Muscle layer of duodenum (tissue), 2 donors: ENCODE measurements at regions not wholly inside any gene's neighbourhood (a gene's known extent, or its start where the extent isn't known, plus 50 kb on each side); places are given as distances from the start of the nearest gene placed in this dataset.

Experiments used
- H3K27ac ChIP-seq: one replicate; pipeline ENCODE4 v1.7.0; 2013; ENCODE audit warnings: mild to moderate bottlenecking, low read length
- H3K27me3 ChIP-seq: one replicate; pipeline ENCODE4 v1.7.0; 2013; ENCODE audit warnings: low read depth, mild to moderate bottlenecking, control low read depth, low read length
- H3K36me3 ChIP-seq, 2 donors: one replicate each; pipeline ENCODE4 v1.7.0; 2013; ENCODE audit warnings: low read length in 2 of 2, control low read depth in 1 of 2, mild to moderate bottlenecking in 1 of 2; ENCODE audit not compliant: insufficient read depth in 2 of 2, control insufficient read depth in 1 of 2
- H3K4me1 ChIP-seq, 2 donors: one replicate each; pipeline ENCODE4 v1.7.0; 2013; ENCODE audit warnings: low read length in 2 of 2, mild to moderate bottlenecking in 2 of 2, control low read depth in 1 of 2, moderate library complexity in 1 of 2; ENCODE audit not compliant: insufficient read depth in 2 of 2, control insufficient read depth in 1 of 2
- H3K4me3 ChIP-seq, 2 donors: one replicate each; pipeline ENCODE4 v1.7.0; 2013; ENCODE audit warnings: low read length in 2 of 2, low read depth in 1 of 2, mild to moderate bottlenecking in 1 of 2
- H3K9me3 ChIP-seq, 2 donors: one replicate each; pipeline ENCODE4 v1.7.0; 2013; ENCODE audit warnings: low read length in 2 of 2, control low read depth in 1 of 2, mild to moderate bottlenecking in 1 of 2; ENCODE audit not compliant: control insufficient read depth in 1 of 2
- donor health status: healthy.

- Histone ChIP-seq H3K27me3 (no peaks in the 10 kb centered on the region), H3K27ac (no peak overlapping the region), H3K9me3 (no peaks in the 10 kb centered on the region), H3K4me3 (no peak overlapping the region), H3K4me1 (no peaks in the 10 kb centered on the region), H3K36me3 (no peaks in the 10 kb centered on the region)
Observed at GRCh38 chr12:130263025-130263424, 74.7 kb upstream of the PIWIL1 start.

- H3K36me3 ChIP-seq = no peaks in the 10 kb centered on the region
- no peak overlapping the region for H3K27ac ChIP-seq
- H3K4me1 ChIP-seq = no peaks in the 10 kb centered on the region
- no peaks in the 10 kb centered on the region for H3K9me3 ChIP-seq
- H3K4me3 ChIP-seq = no peak overlapping the region
- H3K27me3 ChIP-seq = no peaks in the 10 kb centered on the region
Observed at GRCh38 chr12:130263996-130264395, 73.7 kb upstream of the PIWIL1 start.

- no peak overlapping the region for H3K4me3 ChIP-seq
- H3K4me1 ChIP-seq = no peaks in the 10 kb centered on the region
- H3K9me3 ChIP-seq = no peaks in the 10 kb centered on the region
- H3K27me3 ChIP-seq = no peaks in the 10 kb centered on the region
- no peak overlapping the region for H3K27ac ChIP-seq
- no peaks in the 10 kb centered on the region for H3K36me3 ChIP-seq
Observed at GRCh38 chr12:130266751-130267150, 70.9 kb upstream of the PIWIL1 start.

- no peak overlapping the region for H3K27ac ChIP-seq
Observed at GRCh38 chr12:130280231-130280630, 57.5 kb upstream of the PIWIL1 start.

GRCh38 chr12:130280742-130281141, 56.9 kb upstream of the PIWIL1 start:
- Histone ChIP-seq H3K27me3 (no peaks in the 10 kb centered on the region), H3K9me3 (peaks cover 0 to 3% of the 10 kb centered on the region in 2 donors), H3K4me3 (no peak overlapping the region), H3K36me3 (no peaks in the 10 kb centered on the region), H3K4me1 (no peaks in the 10 kb centered on the region), H3K27ac (no peak overlapping the region)

More at GRCh38 chr12:130280231-130280630, 57.5 kb upstream of the PIWIL1 start:
- Histone ChIP-seq H3K36me3 (no peaks in the 10 kb centered on the region), H3K9me3 (peaks cover 0 to 3% of the 10 kb centered on the region in 2 donors), H3K4me1 (no peaks in the 10 kb centered on the region), H3K27me3 (no peaks in the 10 kb centered on the region), H3K4me3 (peak overlapping the region in 1 of 2 donors; percentile 2)

GRCh38 chr12:130281153-130281799, 56.4 kb upstream of the PIWIL1 start:
- H3K9me3 ChIP-seq = peaks cover 0 to 3% of the 10 kb centered on the region in 2 donors
- no peak overlapping the region for H3K27ac ChIP-seq
- H3K27me3 ChIP-seq = no peaks in the 10 kb centered on the region
- no peak overlapping the region for H3K4me3 ChIP-seq
- no peaks in the 10 kb centered on the region for H3K36me3 ChIP-seq
- no peaks in the 10 kb centered on the region for H3K4me1 ChIP-seq

GRCh38 chr12:130286041-130286440, 51.6 kb upstream of the PIWIL1 start:
- no peak overlapping the region for H3K4me3 ChIP-seq
- H3K36me3 ChIP-seq = no peaks in the 10 kb centered on the region

GRCh38 chr12:130286741-130287440, 50.8 kb upstream of the PIWIL1 start:
- no peaks in the 10 kb centered on the region for H3K4me1 ChIP-seq
- H3K9me3 ChIP-seq = peaks cover 0 to 8% of the 10 kb centered on the region in 2 donors
- no peak overlapping the region for H3K4me3 ChIP-seq
- no peak overlapping the region for H3K27ac ChIP-seq
- no peaks in the 10 kb centered on the region for H3K36me3 ChIP-seq
- H3K27me3 ChIP-seq = no peaks in the 10 kb centered on the region

More at GRCh38 chr12:130286041-130286440, 51.6 kb upstream of the PIWIL1 start:
- no peaks in the 10 kb centered on the region for H3K27me3 ChIP-seq
- peaks cover 0 to 8% of the 10 kb centered on the region in 2 donors for H3K9me3 ChIP-seq
- H3K4me1 ChIP-seq = no peaks in the 10 kb centered on the region
- no peak overlapping the region for H3K27ac ChIP-seq
